IPS-18c (cell line): ENCODE measurements at regions not wholly inside any gene's neighbourhood (a gene's known extent, or its start where the extent isn't known, plus 50 kb on each side); places are given as distances from the start of the nearest gene placed in this dataset.
"Not testable (repeated sequence)": the region's sequence is repeated elsewhere in the genome, so short reads cannot be mapped to it uniquely, and the experiment has no call there.

Experiments used
- H3K4me3 ChIP-seq: 2 replicates; pipeline ENCODE4 v1.7.0; 2013; ENCODE audit warnings: low read depth, mild to moderate bottlenecking, low read length, moderate library complexity; ENCODE audit not compliant: insufficient read depth
- H3K9me3 ChIP-seq: one replicate; pipeline ENCODE4 v1.6.1; 2013; ENCODE audit warnings: mild to moderate bottlenecking, low read length, moderate library complexity; ENCODE audit not compliant: control insufficient read depth, insufficient read depth

DNA sequence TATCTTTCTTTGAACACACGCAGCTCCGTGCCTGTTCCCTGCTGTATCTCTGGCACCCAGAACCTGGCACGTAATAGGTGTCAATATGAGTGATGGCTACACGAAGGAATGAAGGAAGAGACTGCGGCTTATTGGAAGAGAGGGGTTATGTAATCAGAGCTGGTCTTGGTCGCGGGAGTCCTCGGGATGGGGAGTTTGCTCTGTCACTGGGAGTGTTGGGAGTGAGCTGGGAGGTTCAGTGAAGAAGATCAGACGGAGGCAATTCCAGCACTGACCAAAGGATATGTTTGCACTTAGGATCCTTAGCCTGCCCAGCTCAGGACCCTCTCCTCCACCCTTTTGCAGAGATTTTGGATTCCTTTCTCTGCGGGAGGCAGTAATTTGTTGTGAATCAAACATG is 709.1 kb downstream of the PTPRU start:
- peaks cover 2% of the 10 kb centered on the region for H3K9me3 ChIP-seq
- no peak overlapping the region for H3K4me3 ChIP-seq

DNA sequence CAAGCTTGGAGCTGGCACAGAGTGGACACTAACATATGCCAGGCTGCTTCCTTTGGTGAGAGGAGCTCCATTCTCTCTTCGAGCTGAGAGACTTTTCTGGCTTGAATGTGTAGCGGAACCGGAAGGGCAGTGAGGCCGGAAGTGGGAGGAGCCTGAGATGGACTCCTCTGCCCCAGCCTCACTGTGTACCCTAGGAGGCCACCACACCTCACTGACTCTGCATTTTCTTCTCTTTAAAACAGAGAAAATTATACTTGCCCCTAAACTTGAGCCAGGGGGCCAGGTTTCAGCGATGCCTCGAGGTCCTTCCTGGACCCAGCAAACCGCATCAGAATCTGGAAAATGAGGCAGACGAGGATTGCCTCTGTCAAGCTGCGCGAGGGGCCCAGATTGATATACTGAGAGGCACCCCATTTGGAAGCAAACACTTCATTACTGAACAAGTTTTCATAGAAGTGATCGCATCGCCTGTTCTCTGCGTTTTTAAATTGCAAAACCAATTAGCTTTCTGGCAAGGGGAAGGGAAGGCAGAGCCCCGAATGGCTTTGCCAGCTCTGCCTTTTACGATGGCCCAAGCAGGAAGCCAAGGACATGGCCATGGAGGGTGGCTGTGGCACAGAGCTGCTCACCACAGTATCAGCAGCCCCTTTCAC is 708.1 kb downstream of the PTPRU start:
- Histone ChIP-seq H3K9me3 (peaks cover 2% of the 10 kb centered on the region), H3K4me3 (no peak overlapping the region)

DNA sequence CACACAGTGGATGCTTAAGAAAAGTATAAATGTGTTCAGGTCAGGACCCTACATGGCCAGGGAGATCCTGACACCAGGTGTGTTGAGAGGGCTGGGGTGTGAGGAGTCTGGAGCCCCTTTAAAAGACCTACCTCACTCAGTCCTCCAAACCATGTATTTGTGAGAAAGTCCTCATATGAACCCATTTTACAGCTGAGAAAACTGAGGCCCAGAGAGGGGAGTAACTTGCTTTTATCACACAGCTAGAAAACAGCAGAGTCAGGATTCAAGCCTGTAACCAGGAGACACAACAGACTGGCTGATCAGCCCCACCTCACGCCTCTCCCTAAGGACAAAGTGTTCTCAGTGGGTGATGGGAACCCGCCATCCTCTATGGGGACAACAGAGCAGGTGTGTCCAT is 706.7 kb downstream of the PTPRU start:
- Histone ChIP-seq H3K4me3 (no peak overlapping the region), H3K9me3 (peaks cover 2% of the 10 kb centered on the region)

DNA sequence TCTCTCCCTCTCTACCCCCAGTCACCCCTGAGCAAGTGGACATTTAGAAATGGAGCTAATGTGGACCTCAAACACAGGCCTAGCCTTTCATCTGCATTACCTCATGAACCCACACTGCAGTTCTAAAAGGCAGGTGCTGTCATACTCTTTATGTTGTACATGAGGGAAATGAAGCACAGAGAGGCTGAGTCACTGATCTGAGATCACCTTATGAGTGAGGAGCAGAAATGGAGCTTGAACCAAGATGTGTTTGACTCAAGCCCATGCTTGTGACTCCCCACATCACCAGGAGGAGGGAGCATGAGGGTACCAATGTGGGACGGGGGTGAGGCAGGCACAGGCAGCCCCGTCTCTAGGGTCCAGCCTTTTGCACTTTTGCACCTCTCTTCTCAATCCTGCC is 702.8 kb downstream of the PTPRU start:
- Histone ChIP-seq H3K4me3 (no peak overlapping the region), H3K9me3 (no peaks in the 10 kb centered on the region)

DNA sequence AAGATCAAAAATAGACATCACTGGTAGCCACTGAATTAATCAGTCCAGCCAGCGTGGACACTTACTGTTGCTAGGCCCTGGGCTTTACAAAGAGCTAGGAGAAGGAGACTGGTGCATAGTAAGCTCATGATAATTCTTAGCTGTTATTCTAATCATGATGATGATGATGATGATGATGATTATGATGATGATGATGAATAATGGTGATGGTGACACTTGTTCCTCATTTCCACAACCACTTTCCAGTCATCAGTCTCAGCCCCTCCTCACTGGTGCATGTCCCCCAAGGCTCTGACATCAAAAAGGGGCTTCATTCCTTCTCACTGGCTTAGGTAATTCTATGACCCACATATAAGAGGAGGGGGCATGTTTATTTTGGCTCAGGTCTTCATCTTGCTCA is 701.0 kb downstream of the PTPRU start:
- no peak overlapping the region for H3K4me3 ChIP-seq
- H3K9me3 ChIP-seq, result no peaks in the 10 kb centered on the region

DNA sequence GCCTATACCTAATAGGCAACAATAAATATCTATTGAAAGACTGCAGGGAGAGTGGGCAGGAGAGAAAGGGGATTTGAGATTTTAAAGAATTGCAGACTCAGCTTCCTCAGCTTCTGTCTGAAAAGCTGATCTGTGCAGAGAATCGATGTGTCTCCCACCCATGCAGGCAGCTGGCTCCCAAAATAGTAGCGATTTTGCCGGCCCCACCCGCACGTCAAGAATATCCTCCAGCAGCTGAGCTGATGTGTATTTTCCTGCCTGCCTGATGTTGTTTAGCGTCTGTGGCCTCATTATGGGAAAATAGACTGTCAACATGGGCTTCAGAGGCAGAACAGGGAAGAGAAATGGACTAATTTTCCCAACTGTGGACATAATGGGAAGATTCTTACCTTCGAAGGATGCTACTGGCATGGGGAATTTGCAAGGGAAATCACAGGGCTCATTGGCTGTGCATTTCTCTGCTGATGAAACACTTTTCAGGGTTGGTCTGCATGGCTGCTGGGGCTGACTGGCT is 699.8 kb downstream of the PTPRU start:
- Histone ChIP-seq H3K9me3 (no peaks in the 10 kb centered on the region), H3K4me3 (no peak overlapping the region)

DNA sequence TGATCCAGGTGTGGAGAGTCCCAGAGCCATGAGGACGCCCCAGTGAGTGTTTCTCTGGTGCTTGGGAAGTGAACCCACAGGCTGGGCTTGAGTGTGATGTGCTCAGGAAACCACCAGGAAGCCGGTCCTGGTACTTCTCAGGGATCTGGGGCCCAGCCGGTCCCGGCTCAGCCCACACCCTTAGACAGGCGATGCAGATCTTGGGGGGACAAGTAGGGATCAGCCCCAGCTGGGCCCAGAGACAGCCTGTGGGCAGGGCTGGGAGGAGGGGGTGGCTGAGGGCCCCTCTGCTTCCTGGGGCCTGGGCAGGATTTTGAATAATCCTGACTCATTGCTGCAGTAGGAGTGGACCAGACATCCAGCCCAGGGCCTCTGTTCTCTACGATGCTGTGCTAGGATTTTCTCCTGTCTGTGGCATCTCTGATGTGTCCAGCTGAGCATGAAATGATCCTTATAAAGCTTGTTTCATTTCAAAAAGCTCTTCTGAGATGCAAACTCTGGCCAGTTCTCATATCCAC is 698.0 kb downstream of the PTPRU start:
- no peaks in the 10 kb centered on the region for H3K9me3 ChIP-seq
- no peak overlapping the region for H3K4me3 ChIP-seq

DNA sequence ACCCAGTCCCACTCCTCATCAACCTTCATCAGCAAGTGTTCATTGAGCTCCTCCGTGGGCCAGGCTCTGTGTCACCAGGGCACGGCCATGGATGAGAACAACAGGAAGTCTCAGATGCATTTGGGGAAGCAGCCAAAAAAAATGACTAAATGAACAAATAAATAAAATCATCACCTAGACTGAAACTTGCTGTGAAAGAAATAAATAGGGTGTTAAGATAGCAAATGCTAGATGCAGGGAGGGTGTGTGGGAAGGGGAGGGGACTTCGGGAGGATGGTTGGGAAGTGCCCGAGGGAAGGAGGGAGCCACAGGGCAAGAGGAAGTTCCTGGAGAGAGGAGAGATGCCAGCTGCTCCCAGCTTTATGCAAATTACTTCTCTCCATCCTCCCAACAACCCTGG is 696.7 kb downstream of the PTPRU start:
- no peak overlapping the region for H3K4me3 ChIP-seq
- no peaks in the 10 kb centered on the region for H3K9me3 ChIP-seq

DNA sequence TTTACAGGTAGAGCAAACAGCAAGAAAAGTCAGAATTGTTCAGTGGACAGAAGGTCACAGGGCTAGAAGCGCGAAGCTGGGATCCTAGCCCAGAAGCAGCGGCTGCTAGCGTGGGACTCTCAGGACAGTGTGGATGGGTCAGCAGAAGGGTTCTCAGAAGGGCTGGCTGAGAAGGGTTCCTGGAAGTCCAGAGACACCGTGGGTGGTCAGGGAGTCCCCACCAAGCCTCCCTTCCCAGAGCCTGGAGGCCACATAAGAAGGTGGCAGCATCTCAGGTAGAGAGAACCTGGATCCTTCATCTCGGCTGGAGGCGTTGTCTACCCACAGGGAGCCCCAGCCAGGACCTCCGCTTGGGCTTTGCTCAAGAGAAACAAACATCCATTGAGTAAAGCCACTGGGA is 696.3 kb downstream of the PTPRU start:
- no peaks in the 10 kb centered on the region for H3K9me3 ChIP-seq

DNA sequence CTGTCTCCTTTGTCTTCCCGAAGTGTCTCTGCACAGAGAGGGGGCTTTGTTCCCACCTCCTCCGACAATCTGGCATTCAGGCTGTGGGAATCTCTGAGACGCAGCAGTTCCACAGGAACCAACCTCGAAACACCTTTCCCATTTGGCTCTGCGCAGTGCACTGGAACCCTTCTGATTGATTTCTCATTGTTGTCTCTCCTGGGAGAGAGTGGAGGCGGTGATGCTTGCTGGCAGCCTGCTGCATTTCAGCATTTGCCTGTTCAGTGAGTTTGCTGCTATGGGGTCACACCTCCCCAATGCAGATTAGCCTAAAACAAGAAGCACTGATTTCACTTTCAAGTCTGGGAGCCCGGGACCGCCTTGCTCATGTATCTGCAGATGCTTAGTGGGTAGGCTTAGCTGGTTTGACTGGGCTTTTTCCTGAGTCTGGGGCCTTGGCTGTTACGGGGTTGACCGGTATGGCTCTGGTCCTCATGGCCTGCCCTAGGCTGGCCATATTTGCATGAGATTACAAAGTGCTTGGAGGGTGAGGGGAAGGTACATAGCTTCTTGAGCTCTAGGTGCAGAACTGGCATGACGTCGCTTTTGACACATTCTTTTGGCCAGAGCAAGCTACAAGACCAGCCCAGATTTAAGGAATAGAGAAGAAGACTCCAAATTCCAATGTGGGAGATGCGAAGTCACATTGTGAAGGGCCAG is 695.3 kb downstream of the PTPRU start:
- H3K4me3 ChIP-seq, result no peak overlapping the region
- no peaks in the 10 kb centered on the region for H3K9me3 ChIP-seq

More for the DNA sequence above, 696.3 kb downstream of the PTPRU start:
- no peak overlapping the region for H3K4me3 ChIP-seq

DNA sequence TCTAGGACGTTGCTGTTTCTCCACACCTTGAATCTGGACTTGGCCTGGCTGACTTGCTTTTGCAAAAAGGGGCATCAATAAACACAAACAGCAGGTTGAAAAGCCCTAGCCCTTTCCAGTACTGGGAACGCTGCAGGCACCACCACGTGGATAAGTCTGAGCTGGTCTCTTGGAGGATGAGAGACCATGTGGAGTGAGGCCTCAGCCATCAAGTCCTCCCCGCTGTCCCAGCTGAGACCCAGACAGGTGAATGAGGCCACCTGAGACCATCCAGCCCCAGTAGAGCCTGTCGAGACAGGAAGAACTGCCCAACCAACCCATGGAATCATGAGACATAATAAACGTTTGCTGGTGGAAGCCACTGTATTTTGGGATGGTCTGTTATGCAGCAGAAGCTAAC is 688.7 kb downstream of the PTPRU start:
- Histone ChIP-seq H3K4me3 (no peak overlapping the region), H3K9me3 (peaks cover 6% of the 10 kb centered on the region)

DNA sequence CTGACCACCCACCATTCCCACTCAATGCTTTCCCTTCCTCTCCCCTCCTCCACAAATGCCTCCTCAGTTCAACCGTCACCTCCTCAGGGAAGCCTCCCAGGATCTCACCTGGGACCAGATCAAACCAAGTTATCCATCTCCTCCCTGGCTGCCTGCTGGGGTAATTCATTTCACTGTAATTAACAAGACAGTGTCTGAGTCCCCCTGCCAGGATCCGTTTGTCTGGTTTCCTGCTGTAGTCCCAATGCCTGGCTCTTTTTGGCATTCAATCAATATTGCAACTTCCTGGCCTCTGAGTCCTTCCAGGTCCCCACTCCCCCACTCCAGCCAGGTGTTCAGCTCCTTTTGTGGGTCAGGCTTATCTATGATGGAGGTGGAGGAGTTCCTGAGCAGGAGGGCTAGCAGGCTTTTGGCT is 687.7 kb downstream of the PTPRU start:
- no peak overlapping the region for H3K4me3 ChIP-seq
- peaks cover 6% of the 10 kb centered on the region for H3K9me3 ChIP-seq

DNA sequence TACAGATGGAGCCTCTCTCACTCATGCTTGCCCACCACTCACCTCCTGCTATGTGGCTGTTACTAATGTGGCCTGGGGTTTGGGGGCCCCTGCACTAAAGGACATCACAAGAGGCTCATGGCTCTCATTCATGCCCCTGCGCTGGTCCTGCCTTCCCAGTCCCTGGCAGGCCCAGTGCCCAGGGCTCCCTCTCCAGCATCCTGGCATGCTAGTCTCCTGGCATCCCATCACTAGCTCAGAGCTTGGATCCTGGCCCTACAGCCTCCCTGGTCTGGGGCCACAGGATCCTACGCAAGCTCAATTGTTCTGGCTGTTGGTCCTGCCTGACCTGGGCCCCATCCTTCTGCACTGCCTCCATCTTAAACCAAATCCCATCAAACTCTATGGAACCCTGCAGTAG is 685.4 kb downstream of the PTPRU start:
- Histone ChIP-seq H3K4me3 (no peak overlapping the region), H3K9me3 (peaks cover 6% of the 10 kb centered on the region)

DNA sequence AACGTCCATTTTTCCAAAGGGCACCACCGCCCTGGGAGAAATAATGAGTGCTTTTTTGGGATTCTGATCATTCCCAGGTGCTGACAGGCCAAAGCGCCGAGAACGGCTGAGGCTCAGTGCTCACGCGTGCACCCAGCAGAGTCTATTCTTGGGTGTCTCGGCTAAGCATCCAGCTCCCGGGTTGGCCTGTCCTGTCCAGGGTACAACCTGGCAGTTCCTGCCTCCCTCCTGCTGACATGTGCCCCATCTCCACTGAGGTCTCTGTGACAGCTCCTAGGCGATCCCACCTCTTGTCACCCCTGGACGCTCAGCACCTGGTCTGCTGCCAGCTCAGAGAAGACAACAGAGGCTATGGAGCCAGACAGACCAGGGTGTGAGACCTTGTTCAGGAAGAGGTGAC is 684.5 kb downstream of the PTPRU start:
- H3K9me3 ChIP-seq, result peaks cover 5% of the 10 kb centered on the region
- no peak overlapping the region for H3K4me3 ChIP-seq

DNA sequence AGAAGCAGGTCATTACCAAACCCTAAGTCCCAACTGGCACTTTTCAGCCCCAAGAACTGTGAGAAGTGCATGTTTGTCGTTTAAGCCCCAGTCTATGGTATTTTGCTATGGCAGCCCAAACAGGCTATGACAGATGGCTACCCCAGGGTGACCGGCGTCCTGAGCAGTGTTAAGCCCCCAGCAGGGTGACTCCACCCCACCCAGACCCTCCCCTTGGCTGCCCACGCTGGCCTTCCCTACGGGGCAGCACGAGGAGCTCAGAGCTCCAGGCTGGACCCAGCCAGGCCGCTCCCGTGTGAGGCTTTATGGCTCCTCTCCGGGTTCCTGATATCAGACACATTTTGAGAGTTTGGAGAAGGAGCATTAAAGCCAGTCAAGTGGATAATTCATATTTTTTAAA is 684.0 kb downstream of the PTPRU start:
- Histone ChIP-seq H3K4me3 (no peak overlapping the region), H3K9me3 (peaks cover 4% of the 10 kb centered on the region)

DNA sequence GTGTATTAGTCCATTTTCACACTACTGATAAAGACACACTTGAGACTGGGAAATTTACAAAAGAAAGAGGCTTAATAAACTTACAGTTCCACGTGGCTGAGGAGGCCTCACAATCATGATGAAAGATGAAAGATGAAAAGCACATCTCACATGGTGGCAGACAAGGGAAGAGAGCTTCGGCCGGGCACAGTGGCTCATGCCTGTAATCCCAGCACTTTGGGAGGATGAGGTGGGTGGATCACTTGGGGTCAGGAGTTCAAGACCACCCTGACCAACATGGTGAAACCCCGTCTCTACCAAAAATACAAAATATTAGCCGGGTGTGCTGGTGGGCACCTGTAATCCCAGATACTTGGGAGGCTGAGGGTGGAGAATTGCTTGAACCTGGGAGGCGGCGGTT is 682.7 kb downstream of the PTPRU start:
- not testable (repeated sequence) for H3K4me3 ChIP-seq, H3K9me3 ChIP-seq

DNA sequence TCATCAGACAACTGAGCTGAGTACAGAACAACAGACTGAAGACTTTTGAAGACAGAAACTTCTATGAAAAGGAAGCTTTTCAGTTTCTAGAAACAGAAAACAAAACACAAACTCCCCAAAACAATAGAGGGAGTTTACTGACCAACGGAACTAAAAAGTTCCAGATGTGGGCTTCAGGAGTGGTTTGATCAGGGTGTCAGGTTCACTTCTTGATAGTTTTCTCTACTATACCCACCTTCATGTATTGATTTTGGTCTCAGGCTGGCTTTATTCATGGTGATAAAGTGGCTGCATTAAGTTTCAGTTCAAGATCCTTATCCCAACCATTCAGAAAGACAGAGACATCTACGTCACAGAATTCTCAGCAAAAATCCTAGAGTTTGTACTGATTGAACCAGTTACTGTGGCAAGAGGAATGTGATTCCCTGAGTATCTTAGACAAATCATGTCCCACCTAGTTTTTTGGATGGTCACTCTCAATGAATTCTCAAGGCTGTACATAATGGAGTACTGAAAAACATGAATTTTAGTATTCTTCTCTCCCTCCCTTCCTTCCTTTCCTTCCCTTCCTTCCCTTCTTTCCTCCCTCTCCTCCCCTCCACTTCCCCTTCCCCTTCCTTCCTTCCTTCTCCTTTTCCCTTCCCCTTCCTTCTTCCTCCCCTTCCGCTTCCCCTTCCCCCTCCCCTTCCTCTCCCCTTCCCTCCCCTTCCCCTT is 680.5 kb downstream of the PTPRU start:
- H3K9me3 ChIP-seq, result no peaks in the 10 kb centered on the region
- H3K4me3 ChIP-seq, result no peak overlapping the region

DNA sequence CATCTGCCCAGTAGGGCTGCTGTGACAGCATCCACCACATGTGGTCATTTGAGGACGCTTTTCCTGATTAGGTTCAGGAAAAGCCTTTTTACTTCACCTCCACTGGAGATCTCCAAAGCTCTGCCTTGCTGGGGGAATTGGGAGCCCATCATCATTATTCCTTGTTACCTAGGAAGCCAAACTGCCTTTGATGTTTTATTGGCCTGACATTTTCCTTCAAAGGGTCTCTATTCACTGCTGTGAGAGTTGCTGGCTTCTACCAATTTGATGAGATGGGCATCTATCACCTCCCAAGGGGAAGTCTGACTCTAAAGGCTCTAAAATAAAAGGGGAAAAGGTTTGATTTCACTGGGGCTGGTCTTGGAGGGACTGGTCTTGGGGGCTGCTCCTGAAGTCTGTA is 678.6 kb downstream of the PTPRU start:
- Histone ChIP-seq H3K4me3 (no peak overlapping the region), H3K9me3 (no peaks in the 10 kb centered on the region)
